ENCODE measurements at regions not wholly inside any gene's neighbourhood (a gene's known extent, or its start where the extent isn't known, plus 50 kb on each side); places are given as distances from the start of the nearest gene placed in this dataset.

- H3K9me3 ChIP-seq: no peaks in the 10 kb centered on the region
- intact Hi-C loops (cut with DNase I; ENCODE audit: low total_unique reads): no loop called here
- no peak for TF ChIP-seq CTCF (IDR thresholded peaks at IDR 0.05)
- no peak overlapping the region for H3K4me3 ChIP-seq
- no peaks in the 10 kb centered on the region for H3K36me3 ChIP-seq
- DNase-seq: no peak
- H3K27ac ChIP-seq: no peak overlapping the region
- H3K27me3 ChIP-seq: no peaks in the 10 kb centered on the region
- H3K4me1 ChIP-seq: no peaks in the 10 kb centered on the region
Observed at GRCh38 chr14:66092748-66093147, 393.4 kb upstream of the CCDC196 start.

GRCh38 chr14:66094001-66094727 lies 392.0 kb upstream of the CCDC196 start:
- Histone ChIP-seq H3K27ac (no peak overlapping the region), H3K36me3 (no peaks in the 10 kb centered on the region), H3K27me3 (no peaks in the 10 kb centered on the region), H3K4me3 (no peak overlapping the region), H3K9me3 (no peaks in the 10 kb centered on the region), H3K4me1 (no peaks in the 10 kb centered on the region)
- intact Hi-C loops (cut with DNase I; ENCODE audit: low total_unique reads): no loop called here
- TF ChIP-seq POLR2A (IDR thresholded peaks at IDR 0.05) (no peak), CTCF (IDR thresholded peaks at IDR 0.05) (no peak)
- DNase-seq: no peak

- Histone ChIP-seq H3K4me3 (no peak overlapping the region), H3K9me3 (no peaks in the 10 kb centered on the region), H3K27me3 (no peaks in the 10 kb centered on the region), H3K4me1 (no peaks in the 10 kb centered on the region), H3K36me3 (no peaks in the 10 kb centered on the region), H3K27ac (no peak overlapping the region)
- intact Hi-C loops (cut with DNase I; ENCODE audit: low total_unique reads): no loop called here
- DNase-seq: no peak
- TF ChIP-seq CTCF (IDR thresholded peaks at IDR 0.05): no peak
- TF ChIP-seq POLR2A (IDR thresholded peaks at IDR 0.05): no peak
Observed at GRCh38 chr14:66099451-66099850, 386.7 kb upstream of the CCDC196 start.

- no peak overlapping the region for H3K27ac ChIP-seq
- H3K4me3 ChIP-seq: no peak overlapping the region
- intact Hi-C loops (cut with DNase I; ENCODE audit: low total_unique reads): no loop called here
- no peak for DNase-seq
- H3K4me1 ChIP-seq: no peaks in the 10 kb centered on the region
- no peaks in the 10 kb centered on the region for H3K9me3 ChIP-seq
- no peaks in the 10 kb centered on the region for H3K36me3 ChIP-seq
- H3K27me3 ChIP-seq: no peaks in the 10 kb centered on the region
- TF ChIP-seq POLR2A (IDR thresholded peaks at IDR 0.05) (no peak), CTCF (IDR thresholded peaks at IDR 0.05) (no peak)
Observed at GRCh38 chr14:66099931-66100330, 386.2 kb upstream of the CCDC196 start.

GRCh38 chr14:66101662-66102061 lies 384.5 kb upstream of the CCDC196 start:
- no peak overlapping the region for H3K4me3 ChIP-seq
- no peak for DNase-seq
- H3K9me3 ChIP-seq: no peaks in the 10 kb centered on the region
- no peaks in the 10 kb centered on the region for H3K4me1 ChIP-seq
- H3K36me3 ChIP-seq: no peaks in the 10 kb centered on the region
- no peak overlapping the region for H3K27ac ChIP-seq
- intact Hi-C loops (cut with DNase I; ENCODE audit: low total_unique reads): no loop called here
- no peaks in the 10 kb centered on the region for H3K27me3 ChIP-seq
- TF ChIP-seq POLR2A (IDR thresholded peaks at IDR 0.05) (no peak), CTCF (IDR thresholded peaks at IDR 0.05) (no peak)

All from uterus (tissue), 3 donors.